ENCODE measurements at regions not wholly inside any gene's neighbourhood (a gene's known extent, or its start where the extent isn't known, plus 50 kb on each side); places are given as distances from the start of the nearest gene placed in this dataset.

DNA sequence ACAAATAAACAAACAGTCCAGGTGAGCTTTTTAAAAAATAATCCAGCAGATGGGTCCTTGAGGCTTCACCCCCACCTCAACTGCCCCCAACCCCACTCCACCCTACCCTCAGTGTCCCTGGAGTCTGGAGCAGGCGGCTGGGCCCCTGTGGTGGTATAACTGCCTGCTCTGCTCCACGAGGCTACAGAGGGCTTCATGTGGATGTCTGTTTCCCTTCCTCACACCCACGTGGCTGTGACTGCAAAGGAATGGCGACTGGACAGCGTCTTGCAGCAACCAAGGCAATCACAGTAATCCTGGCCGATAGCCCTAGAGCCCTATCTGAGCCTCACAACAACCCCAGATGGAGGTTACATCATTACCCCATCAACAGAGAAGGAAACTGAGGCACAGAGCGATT lies 76.5 kb downstream of the SLC2A10 start:
- TF ChIP-seq POLR2A (IDR thresholded peaks at IDR 0.05; ENCODE audit: low read depth, low read length) (no peak), POLR2AphosphoS5 (IDR thresholded peaks at IDR 0.05; ENCODE audit: low read depth, low read length) (no peak), TAF1 (IDR thresholded peaks at IDR 0.05; ENCODE audit: borderline replicate concordance, low read depth, low read length) (no peak)
